ENCODE measurements at regions not wholly inside any gene's neighbourhood (a gene's known extent, or its start where the extent isn't known, plus 50 kb on each side); places are given as distances from the start of the nearest gene placed in this dataset.

DNA sequence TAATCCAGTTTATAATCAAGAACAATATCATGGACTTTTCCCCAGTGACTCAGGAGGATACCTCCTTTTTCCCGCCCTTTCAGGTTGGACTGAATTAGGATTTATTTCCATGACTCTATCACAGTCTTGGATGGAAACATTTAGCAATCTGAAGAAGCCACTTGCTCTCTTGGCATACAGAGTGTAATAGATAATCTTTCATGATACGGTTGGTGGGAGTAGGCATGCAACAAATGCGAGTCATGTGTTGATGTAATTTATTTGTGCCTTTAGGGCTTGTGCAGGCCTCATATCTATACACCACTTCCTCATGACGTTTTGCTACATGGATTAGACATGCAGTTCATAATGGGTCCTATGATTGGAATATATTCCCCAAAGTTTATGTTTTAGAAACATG is 54.2 kb upstream of the MCTP2 start:
- no peaks in the 10 kb centered on the region for H3K36me3 ChIP-seq
- no peak for TF ChIP-seq POLR2A (IDR thresholded peaks at IDR 0.05)
- TF ChIP-seq, protein P1, sequence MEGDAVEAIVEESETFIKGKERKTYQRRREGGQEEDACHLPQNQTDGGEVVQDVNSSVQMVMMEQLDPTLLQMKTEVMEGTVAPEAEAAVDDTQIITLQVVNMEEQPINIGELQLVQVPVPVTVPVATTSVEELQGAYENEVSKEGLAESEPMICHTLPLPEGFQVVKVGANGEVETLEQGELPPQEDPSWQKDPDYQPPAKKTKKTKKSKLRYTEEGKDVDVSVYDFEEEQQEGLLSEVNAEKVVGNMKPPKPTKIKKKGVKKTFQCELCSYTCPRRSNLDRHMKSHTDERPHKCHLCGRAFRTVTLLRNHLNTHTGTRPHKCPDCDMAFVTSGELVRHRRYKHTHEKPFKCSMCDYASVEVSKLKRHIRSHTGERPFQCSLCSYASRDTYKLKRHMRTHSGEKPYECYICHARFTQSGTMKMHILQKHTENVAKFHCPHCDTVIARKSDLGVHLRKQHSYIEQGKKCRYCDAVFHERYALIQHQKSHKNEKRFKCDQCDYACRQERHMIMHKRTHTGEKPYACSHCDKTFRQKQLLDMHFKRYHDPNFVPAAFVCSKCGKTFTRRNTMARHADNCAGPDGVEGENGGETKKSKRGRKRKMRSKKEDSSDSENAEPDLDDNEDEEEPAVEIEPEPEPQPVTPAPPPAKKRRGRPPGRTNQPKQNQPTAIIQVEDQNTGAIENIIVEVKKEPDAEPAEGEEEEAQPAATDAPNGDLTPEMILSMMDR (IDR thresholded peaks at IDR 0.05 in 8 of 11, conservative IDR thresholded peaks at IDR 0.05 in 3 of 11), result no peak
- no peak for TF ChIP-seq POLR2AphosphoS5 (IDR thresholded peaks at IDR 0.05)
- H3K4me3 ChIP-seq, result no peak overlapping the region
- intact Hi-C loops (cut with DNase I; ENCODE audit: low total_unique reads), result no loop called here
- peaks cover 0 to 6% (median 0%) of the 10 kb centered on the region in 8 donors for H3K9me3 ChIP-seq
- DNase-seq, result no peak
- WGBS, 5 donors, result 64 to 77% (median 73%) methylated on average over 4 of the region's 4 CpGs
- no peaks in the 10 kb centered on the region for H3K27me3 ChIP-seq (replicated peaks in 1 of 7)
- H3K4me1 ChIP-seq, result peaks cover 0 to 30% (median 9%) of the 10 kb centered on the region in 6 donors
- no peak overlapping the region for H3K27ac ChIP-seq

DNA sequence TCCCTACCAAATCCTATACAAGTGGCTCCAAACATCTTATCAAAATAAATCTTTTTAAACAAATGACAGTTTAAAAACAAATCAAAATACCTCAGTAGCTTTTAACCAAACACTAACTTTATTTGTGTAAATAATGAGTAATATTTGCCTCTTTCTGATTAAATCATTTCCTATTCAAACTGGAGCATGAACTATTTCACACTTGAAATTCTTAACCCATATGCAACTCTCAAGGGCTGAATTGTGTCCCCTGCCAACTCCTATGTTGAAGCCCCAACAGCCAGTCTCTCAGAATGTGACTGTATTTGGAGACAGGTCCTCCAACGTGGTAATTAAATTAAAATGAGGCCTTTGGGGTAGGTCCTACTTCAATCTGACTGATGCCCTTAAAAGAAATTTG is 55.9 kb upstream of the MCTP2 start:
- Histone ChIP-seq H3K4me1 (peaks cover 0 to 30% (median 9%) of the 10 kb centered on the region in 6 donors), H3K9me3 (peaks cover 0 to 6% (median 0%) of the 10 kb centered on the region in 8 donors), H3K36me3 (no peaks in the 10 kb centered on the region), H3K27ac (peak overlapping the region in 1 of 8 donors; percentile 86), H3K27me3 (replicated peaks in 1 of 7) (no peaks in the 10 kb centered on the region), H3K4me3 (no peak overlapping the region)
- TF ChIP-seq, protein P1 (IDR thresholded peaks at IDR 0.05 in 8 of 11, conservative IDR thresholded peaks at IDR 0.05 in 3 of 11), result no peak
- TF ChIP-seq POLR2A (IDR thresholded peaks at IDR 0.05), result no peak
- no peak for TF ChIP-seq POLR2AphosphoS5 (IDR thresholded peaks at IDR 0.05)
- DNase-seq, result no peak
- intact Hi-C loops (cut with DNase I; ENCODE audit: low total_unique reads), result no loop called here
- 26 to 76% (median 61%) methylated on average over 1 of the region's 1 CpG for WGBS, 5 donors

DNA sequence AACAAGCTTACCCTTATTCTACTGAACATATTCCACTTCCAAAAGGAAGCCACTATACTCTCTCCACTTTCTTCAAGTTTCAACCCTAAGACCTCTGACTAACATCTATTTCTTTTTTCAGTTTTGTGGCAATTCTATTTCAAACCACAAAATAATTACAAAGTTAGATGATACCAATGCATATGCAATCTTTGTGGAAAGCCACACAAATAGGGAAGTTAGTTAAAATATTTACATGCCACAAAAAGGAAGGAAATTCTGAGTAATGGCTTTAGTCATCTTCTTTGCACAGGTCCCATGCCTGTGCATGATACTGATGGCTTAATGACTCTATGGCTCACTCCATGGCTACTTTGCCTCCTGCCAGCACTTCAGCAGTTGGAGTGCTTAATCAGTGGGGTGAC is 57.0 kb upstream of the MCTP2 start:
- Histone ChIP-seq H3K9me3 (peaks cover 0 to 6% (median 0%) of the 10 kb centered on the region in 8 donors), H3K4me3 (peak overlapping the region in 1 of 8 donors; percentile 36), H3K36me3 (no peaks in the 10 kb centered on the region), H3K27me3 (replicated peaks in 1 of 7) (no peaks in the 10 kb centered on the region), H3K4me1 (peaks cover 0 to 30% (median 9%) of the 10 kb centered on the region in 6 donors), H3K27ac (peak overlapping the region in 6 of 8 donors; percentile 35 to 86 (median 64))
- DNase-seq, result no peak
- TF ChIP-seq POLR2AphosphoS5 (IDR thresholded peaks at IDR 0.05), result peak in 1 of 3 donors; percentile 54
- no peak for TF ChIP-seq POLR2A (IDR thresholded peaks at IDR 0.05)
- TF ChIP-seq, protein P1 (IDR thresholded peaks at IDR 0.05 in 8 of 11, conservative IDR thresholded peaks at IDR 0.05 in 3 of 11), result peak in 1 of 11 experiments; percentile 17
- intact Hi-C loops (cut with DNase I; ENCODE audit: low total_unique reads), result no loop called here

DNA sequence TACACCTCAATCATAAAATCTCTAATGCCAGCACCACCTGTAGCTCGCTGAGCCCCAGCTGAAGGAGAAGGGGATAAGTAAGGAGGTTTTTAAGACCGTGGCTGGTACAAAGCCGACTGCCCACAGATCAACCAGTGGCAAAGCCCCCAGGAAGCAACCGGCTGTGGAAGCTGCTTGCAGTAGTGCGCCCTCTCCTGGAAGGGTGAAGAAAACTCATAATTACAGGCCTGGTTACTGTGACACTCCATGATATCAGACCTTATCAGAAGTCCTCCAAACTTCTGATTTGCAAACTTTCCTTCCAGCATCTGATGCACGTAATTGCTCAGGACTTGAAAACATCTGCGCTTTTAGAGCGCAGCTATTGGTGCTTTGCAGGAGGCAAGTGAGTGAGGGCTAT is 63.1 kb upstream of the MCTP2 start:
- no peak overlapping the region for H3K4me3 ChIP-seq
- TF ChIP-seq POLR2A (IDR thresholded peaks at IDR 0.05), result no peak
- TF ChIP-seq, protein P1 (IDR thresholded peaks at IDR 0.05 in 8 of 11, conservative IDR thresholded peaks at IDR 0.05 in 3 of 11), result peak in 5 of 11 experiments; percentile 30 to 44 (median 35)
- TF ChIP-seq POLR2AphosphoS5 (IDR thresholded peaks at IDR 0.05), result no peak
- no peaks in the 10 kb centered on the region for H3K9me3 ChIP-seq
- no peak overlapping the region for H3K27ac ChIP-seq
- whole genome bisulfite sequencing, 5 donors, result 88 to 96% (median 90%) methylated on average over 8 of the region's 8 CpGs
- no peaks in the 10 kb centered on the region for H3K27me3 ChIP-seq (replicated peaks in 1 of 7)
- no peaks in the 10 kb centered on the region for H3K36me3 ChIP-seq
- peaks cover 0 to 17% (median 2%) of the 10 kb centered on the region in 6 donors for H3K4me1 ChIP-seq
- DNase-seq, result no peak
- intact Hi-C loops (cut with DNase I; ENCODE audit: low total_unique reads), result no loop called here

Measured in spleen (tissue), 11 donors.